GM23338 (cell line): ENCODE measurements at regions not wholly inside any gene's neighbourhood (a gene's known extent, or its start where the extent isn't known, plus 50 kb on each side); places are given as distances from the start of the nearest gene placed in this dataset.

ENCODE experiments used
- ATAC-seq: fragments of 200-7000 bp; cut with Tn5 transposase; 3 replicates; pipeline ENCODE4 v1.9.1; 2020
- DNase-seq: peaks from one replicate; pipeline ENCODE4 v3.0.0-alpha.2; 2015; ENCODE audit warnings: low spot score
- H2AFZ ChIP-seq: fragments of 200-600 bp; sonication (generic); 2 replicates; pipeline ENCODE4 v1.8.0; 2016; ENCODE audit warnings: antibody characterized with exemption, mild to moderate bottlenecking, moderate library complexity
- H3F3A ChIP-seq: fragments of 200-600 bp; sonication (generic); replicated peaks from 2 replicates; pipeline ENCODE4 v1.8.0; 2017; ENCODE audit warnings: antibody characterized with exemption, mixed run types, low read depth
- H3K27ac ChIP-seq: fragments of 200-600 bp; sonication (generic); 2 replicates; pipeline ENCODE4 v1.6.1; 2016; ENCODE audit warnings: low read depth
- H3K27me3 ChIP-seq: fragments of 200-600 bp; sonication (generic); 2 replicates; pipeline ENCODE4 v1.8.0; 2016; ENCODE audit warnings: mild to moderate bottlenecking, mixed run types, moderate library complexity; ENCODE audit not compliant: insufficient read depth
- H3K36me3 ChIP-seq: fragments of 200-600 bp; sonication (generic); 2 replicates; pipeline ENCODE4 v1.8.0; 2016; ENCODE audit warnings: mild to moderate bottlenecking; ENCODE audit not compliant: insufficient read depth
- H3K4me1 ChIP-seq: fragments of 200-600 bp; sonication (generic); 2 replicates; pipeline ENCODE4 v1.8.0; 2016; ENCODE audit warnings: mild to moderate bottlenecking, moderate library complexity; ENCODE audit not compliant: insufficient read depth
- H3K4me2 ChIP-seq: fragments of 200-600 bp; sonication (generic); 2 replicates; pipeline ENCODE4 v1.7.1; 2017; ENCODE audit warnings: mixed run types
- H3K4me3 ChIP-seq: fragments of 200-600 bp; sonication (generic); 2 replicates; pipeline ENCODE4 v1.6.1; 2016; ENCODE audit warnings: mixed run types
- H3K79me2 ChIP-seq: fragments of 200-600 bp; sonication (generic); replicated peaks from 2 replicates; pipeline ENCODE4 v1.8.0; 2017; ENCODE audit warnings: mild to moderate bottlenecking; ENCODE audit not compliant: insufficient read depth
- H3K9me2 ChIP-seq: fragments of 200-600 bp; sonication (generic); 2 replicates; pipeline ENCODE4 v1.8.0; 2017; ENCODE audit not compliant: insufficient read depth
- H4K20me1 ChIP-seq: fragments of 200-600 bp; sonication (generic); replicated peaks from 2 replicates; pipeline ENCODE4 v1.8.0; 2017; ENCODE audit warnings: mild to moderate bottlenecking; ENCODE audit not compliant: insufficient read depth
- H3K27ac Mint-ChIP-seq: 2 replicates; pipeline ENCODE4 v1.8.0; 2020; ENCODE audit warnings: inconsistent platforms, mild to moderate bottlenecking, moderate library complexity, mixed read lengths
- H3K27me3 Mint-ChIP-seq: 3 replicates; pipeline ENCODE4 v1.8.0; 2022; ENCODE audit warnings: low read depth, mild to moderate bottlenecking, moderate library complexity, mixed read lengths, inconsistent platforms; ENCODE audit not compliant: insufficient read depth, poor library complexity
- H3K36me3 Mint-ChIP-seq: 3 replicates; pipeline ENCODE4 v1.8.0; 2021; ENCODE audit warnings: low read depth, mild to moderate bottlenecking, inconsistent platforms, moderate library complexity, mixed read lengths
- H3K4me1 Mint-ChIP-seq: 3 replicates; pipeline ENCODE4 v1.8.0; 2020; ENCODE audit warnings: mild to moderate bottlenecking, inconsistent platforms, mixed read lengths
- H3K4me3 Mint-ChIP-seq: 3 replicates; pipeline ENCODE4 v1.8.0; 2021; ENCODE audit warnings: moderate library complexity, mild to moderate bottlenecking, inconsistent platforms, mixed read lengths
- H3K9me3 Mint-ChIP-seq: 3 replicates; pipeline ENCODE4 v1.8.0; 2020; ENCODE audit warnings: moderate library complexity, mild to moderate bottlenecking, inconsistent platforms, mixed read lengths
- CTCF ChIP-seq, 2 experiments: fragments of 200-600 bp in 1 of 2; sonication (generic) in 1 of 2; conservative IDR thresholded peaks; 2 replicates each; pipeline versions ENCODE4 v1.5.1 to v1.6.1; 2016 to 2017; ENCODE audit warnings: antibody characterized with exemption in 2 of 2, low read depth in 2 of 2, mild to moderate bottlenecking in 2 of 2, moderate library complexity in 1 of 2
- ETS1 ChIP-seq: IDR thresholded peaks from 2 replicates; pipeline ENCODE4 v1.6.1; 2016; ENCODE audit warnings: antibody characterized with exemption
- NANOG ChIP-seq: IDR thresholded peaks from 2 replicates; pipeline ENCODE4 v1.6.1; 2016; ENCODE audit warnings: antibody characterized with exemption, borderline replicate concordance
- REST ChIP-seq: IDR thresholded peaks from one replicate; pipeline ENCODE4 v1.6.1; 2018; ENCODE audit warnings: antibody characterized with exemption; ENCODE audit not compliant: unreplicated experiment
- STAT1 ChIP-seq: IDR thresholded peaks from one replicate; pipeline ENCODE4 v1.6.1; 2016; ENCODE audit warnings: antibody characterized with exemption; ENCODE audit not compliant: unreplicated experiment
- ZNF462 ChIP-seq: fragments of 250-450 bp; sonication (Bioruptor Pico); IDR thresholded peaks from 2 replicates; pipeline ENCODE4 v1.5.0; 2020; ENCODE audit warnings: mild to moderate bottlenecking, moderate library complexity

- TF ChIP-seq REST (no peak), ETS1 (no peak)
Measured at GRCh38 chr4:54941994-54942552, 183.3 kb downstream of the KDR start (continued).

GRCh38 chr4:54940996-54941865, 184.2 kb downstream of the KDR start:
- Histone ChIP-seq H3K79me2 (no peaks in the 10 kb centered on the region), H4K20me1 (no peaks in the 10 kb centered on the region), H3K36me3 (no peaks in the 10 kb centered on the region), H2AFZ (peak overlapping the region; percentile 19; the same call in 1 of the 2 replicates), H3K9me2 (no peaks in the 10 kb centered on the region), H3K4me3 (no peak overlapping the region), H3K4me2 (no peak overlapping the region), H3K4me1 (no peaks in the 10 kb centered on the region), H3F3A (no peaks in the 10 kb centered on the region), H3K27ac (no peak overlapping the region), H3K27me3 (no peaks in the 10 kb centered on the region)
- no peak for DNase-seq
- Mint-ChIP-seq H3K4me3 (no peak overlapping the region), H3K9me3 (no peaks in the 10 kb centered on the region), H3K27me3 (no peaks in the 10 kb centered on the region), H3K4me1 (peaks cover 6% of the 10 kb centered on the region), H3K27ac (no peak overlapping the region), H3K36me3 (no peaks in the 10 kb centered on the region)
- no peak for ATAC-seq
- TF ChIP-seq NANOG (no peak), STAT1 (no peak), CTCF (conservative IDR thresholded peaks at IDR 0.05; ENCODE audit: low read depth in 2 of 2) (no peak), ZNF462 (CRISPR knock-in tag) (no peak)
